ENCODE measurements at regions not wholly inside any gene's neighbourhood (a gene's known extent, or its start where the extent isn't known, plus 50 kb on each side); places are given as distances from the start of the nearest gene placed in this dataset.
"Not testable (repeated sequence)": the region's sequence is repeated elsewhere in the genome, so short reads cannot be mapped to it uniquely, and the experiment has no call there.

DNA sequence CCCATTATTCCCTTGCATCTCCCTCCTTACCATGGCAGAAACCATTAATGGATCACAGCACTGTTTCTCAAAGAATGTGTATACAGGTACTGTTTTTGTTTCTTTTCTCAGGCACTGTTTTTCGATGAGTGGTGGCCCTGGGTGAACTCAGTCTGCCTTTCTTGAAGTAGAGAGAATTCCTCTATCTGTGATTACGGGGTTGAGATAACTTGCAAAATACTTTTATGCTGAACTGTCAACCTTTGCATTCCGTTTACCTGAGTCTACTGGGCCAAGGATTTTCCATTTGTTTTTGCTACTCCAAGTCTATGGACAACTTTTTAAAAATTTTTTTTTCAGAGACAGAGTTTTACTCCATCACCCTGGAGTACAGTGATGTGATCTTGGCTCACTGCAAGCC, 82.7 kb upstream of the CLINT1 start:
- DNase-seq (ENCODE audit: low read depth) = no peak

DNA sequence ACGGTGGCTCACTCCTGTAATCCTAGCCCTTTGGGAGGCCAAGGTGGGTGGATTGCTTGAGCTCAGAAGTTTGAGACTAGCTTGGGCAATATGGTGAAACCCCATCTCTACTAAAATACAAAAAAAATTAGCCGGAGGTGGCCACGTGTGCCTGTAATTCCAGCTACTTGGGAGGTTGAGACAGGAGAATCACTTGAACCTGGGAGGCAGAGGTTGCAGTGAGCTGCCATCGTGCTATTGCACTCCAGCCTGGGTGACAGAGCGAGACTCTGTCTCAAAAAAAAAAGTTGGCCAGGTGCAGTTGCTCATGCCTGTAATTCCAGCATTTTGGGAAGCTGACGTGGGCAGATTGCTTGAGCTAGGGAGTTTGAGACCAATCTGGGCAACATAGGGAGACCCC, 79.2 kb upstream of the CLINT1 start:
- not testable (repeated sequence) for DNase-seq (ENCODE audit: low read depth)

DNA sequence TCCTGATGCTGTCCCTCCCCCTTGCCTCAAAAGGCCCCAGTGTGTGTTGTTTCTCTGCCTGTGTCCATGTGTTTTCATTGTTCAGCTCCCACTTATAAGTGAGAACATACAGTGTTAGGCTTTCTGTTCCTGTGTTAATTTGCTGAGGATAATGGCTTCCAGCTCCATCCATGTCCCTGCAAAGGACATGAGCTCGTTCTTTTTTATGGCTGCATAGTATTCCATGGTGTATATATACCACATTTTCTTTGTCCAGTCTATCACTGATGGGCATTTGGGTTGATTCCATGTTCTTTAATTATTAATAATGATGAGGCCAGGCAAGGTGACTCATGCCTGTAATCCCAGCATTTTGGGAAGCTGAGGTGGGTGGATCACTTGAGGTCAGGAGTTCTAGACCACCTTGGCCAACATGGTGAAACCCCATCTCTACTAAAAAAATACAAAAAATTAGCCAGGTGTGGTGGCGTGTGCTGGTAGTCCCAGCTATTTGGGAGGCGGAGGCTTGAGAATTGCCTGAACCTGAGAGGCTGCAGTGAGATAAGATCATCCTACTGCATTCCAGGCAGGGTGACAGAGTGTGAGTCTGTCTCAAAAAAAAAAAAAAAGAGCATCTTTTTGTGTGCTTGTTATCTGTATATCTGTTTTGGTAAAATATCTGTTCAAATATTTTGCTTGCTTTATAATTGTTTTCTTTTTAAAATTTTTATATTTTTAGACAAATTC, 78.0 kb upstream of the CLINT1 start:
- not testable (repeated sequence) for DNase-seq (ENCODE audit: low read depth)

DNA sequence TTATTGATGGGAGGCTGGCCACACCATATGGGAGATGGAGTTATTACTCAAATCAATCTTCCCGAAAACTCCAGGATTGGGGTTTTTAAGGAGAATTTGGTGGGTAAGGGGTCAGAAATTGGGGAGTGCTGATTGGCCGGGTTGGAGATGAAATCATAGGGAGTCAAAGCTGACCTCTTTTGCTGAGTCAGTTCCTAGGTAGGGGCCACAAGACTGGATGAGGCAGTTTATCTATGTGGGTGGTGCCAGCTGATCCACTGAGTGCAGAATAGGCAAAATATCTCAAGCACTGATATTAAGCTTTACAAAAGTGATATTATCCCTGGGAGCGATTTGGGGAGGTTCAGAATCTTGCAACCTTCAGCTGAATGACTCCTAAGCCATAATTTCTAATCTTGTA, 75.7 kb upstream of the CLINT1 start:
- no peak for DNase-seq (ENCODE audit: low read depth)

DNA sequence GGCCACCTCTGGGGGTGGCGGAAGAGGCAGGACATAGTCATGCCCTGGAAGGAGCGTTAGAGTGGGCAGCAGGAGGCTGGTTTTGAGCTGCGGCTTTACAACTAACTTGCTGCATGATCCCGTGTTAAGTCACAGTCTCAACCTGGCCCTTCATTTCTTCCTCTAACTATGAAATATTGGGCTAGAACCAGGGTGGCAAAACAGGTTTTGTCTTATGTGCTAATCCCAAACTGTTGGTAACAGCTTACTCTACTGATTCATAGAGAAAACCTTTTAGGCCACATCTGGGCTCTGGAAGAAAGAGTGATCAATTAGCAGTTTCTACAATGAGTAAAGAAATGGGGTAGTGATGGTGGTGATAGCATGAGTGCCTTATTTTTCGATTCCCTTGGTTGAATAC, 74.1 kb upstream of the CLINT1 start:
- DNase-seq (ENCODE audit: low read depth) = no peak

DNA sequence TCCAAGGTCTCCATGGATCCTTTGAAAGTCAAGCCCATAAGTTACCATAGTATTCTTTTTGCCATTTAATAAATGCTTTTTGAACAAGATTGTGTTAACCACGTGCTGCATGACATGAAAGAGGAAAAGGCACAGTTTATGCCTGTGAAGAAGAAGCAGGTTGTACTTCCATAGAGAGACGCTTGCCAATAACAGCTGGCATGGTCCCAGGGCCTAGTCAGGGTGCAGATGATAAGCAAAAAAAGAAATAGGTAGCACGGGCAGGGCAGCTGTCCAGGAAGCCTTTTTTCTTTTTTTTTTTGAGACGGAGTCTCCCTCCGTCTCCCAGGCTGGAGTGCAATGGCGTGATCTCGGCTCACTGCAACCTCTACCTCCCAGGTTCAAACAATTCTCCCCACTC, 71.8 kb upstream of the CLINT1 start:
- no peak for DNase-seq (ENCODE audit: low read depth)

DNA sequence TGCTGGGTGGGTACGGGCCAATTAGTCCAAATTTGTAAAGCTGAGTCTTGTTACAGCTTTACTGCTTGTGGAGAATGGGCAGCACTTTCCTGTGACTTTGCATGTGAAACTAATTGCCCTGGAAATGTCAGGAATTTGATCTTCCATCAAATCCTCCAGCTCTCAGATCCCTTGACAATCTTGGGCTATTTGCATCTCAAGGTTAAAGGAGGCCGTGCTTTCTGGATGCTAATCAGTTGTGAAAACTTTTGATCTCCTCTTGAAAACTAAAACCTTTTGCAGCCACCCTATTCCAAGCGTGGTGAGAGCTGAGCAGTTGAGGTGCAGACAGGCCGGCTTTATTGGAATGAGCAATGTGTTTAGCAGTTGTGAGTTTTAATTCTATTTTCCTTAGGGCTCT, 68.0 kb upstream of the CLINT1 start:
- no peak for DNase-seq (ENCODE audit: low read depth)

DNA sequence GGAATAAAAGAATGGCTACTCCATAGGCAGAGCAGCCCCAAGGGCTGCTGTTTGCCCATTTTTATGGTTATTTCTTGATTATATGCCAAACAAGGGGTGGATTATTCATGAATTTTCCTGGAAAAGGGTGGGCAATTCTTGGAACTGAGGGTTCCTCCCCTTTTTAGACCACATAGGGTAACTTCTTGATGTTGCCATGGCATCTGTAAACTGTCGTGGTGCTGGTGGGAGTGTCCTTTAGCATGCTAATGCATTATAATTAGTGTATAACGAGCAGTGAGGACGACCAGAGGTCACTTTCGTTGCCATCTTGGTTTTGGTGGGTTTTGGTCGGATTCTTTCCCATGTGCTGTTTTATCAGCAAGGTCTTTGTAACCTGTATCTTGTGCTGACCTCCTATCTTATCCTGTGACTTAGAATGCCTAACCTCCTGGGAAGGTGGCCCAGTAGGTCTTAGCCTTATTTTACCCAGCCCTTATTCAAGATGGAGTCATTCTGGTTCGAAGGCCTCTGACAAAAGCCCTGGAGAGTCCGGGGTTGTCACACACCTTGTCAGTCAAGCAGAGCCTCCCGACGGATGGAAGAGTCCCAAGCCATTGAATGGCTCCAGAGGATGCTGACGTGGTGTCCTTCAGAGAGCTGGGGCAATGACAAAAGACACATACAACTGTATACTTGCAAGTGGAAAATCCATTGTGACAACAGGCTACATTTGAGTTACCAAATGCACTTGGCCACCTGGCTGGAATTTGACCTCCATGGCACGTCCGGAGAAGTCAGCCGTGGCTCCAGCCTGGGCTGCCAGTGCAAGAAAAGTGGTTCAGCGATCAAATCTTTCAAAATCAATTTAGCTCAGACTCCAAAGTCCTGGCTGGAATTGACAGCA, 67.1 kb upstream of the CLINT1 start:
- DNase-seq (ENCODE audit: low read depth) = no peak

DNA sequence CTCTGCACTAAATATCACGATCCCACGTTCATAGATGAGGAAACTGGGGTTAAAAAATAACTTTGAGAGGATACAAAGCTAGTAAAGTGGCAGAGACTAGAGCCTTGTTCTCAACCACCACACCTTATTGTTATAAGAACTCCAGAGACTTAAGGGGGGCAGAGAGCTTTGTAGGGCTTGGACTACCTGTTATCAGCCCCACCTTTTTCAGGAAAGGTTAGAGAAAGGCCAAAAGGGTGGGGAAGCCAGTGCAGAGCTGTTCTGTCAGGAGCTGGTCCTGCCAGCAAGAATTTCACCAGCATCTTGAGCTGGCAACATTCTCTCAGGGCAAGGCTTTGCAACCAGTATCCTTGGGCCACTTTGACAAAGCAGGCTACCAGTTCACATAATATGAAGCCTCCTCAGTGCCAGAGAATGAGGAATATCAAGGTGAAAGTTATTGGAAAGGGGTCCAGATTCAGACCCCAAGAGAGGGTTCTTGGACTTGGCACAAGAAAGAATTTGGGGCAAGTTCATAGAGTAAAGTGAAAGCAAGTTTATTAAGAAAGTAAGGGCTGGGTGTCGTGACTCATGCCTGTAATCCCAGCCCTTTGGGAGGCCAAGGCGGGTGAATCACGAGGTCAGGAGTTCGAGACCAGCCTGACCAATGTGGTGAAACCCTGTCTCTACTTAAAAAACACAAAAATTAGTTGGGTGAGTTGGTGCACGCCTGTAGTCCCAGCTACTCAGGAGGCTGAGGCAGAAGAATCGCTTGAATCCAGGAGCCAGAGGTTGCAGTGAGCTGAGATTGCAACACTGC, 66.2 kb upstream of the CLINT1 start:
- DNase-seq (ENCODE audit: low read depth) = peak; percentile 8

DNA sequence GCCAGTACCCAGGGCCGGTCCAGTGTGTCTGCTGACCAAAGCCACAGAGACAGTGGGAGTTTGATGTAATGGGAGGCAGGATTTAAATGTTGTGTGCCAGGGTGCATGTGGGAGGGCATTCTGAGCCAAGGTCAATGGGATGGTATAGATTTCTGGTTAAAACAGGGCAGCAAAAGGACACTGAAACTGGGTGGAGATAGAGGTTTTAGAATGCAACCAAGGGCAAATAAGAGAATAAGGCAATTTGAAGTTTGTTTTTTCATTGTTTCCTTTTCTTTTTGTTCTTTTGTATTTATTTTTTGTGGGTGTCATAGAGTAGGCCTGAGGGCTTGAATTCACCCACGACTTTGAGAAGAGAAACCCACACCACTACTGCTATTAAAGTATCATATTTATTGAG, 65.5 kb upstream of the CLINT1 start:
- no peak for DNase-seq (ENCODE audit: low read depth)

DNA sequence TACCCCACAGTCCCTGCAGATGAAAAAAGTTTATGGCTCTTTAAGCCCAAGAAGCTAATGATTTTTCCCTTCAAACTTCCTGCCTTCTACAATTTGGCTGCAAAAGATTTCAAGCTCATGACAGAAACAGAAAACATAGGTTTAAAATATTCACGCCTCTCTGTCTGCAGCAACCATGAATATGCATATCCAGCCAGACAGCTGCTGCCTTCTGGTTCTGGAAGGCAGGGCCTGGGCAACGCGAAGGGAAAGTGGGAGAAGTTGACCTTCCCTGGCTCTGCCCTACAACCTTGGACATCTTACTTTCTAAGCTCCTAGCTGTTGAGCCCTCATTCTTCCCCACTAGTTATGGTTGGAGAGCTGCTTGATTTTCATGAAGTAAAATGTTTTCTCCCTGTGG, 64.8 kb upstream of the CLINT1 start:
- no peak for DNase-seq (ENCODE audit: low read depth)

DNA sequence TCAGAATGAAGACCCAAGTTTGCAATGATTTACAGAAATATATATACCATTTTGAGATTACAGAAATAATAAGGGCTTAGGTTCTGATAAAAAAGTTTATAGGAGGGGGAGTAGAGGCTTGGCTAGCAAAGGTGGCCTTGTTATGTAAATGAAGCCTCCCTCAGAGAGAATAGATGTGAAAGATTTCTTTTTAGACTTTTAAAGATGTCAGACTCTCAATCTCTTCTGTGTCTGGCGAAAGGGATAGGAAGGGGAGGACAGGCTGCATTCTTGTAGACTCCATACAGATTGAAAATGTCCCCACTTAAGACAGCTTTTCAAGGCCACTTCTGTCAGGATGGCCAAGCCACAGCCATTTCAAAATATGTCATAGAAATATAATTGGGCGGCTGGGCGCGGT, 63.1 kb upstream of the CLINT1 start:
- DNase-seq (ENCODE audit: low read depth) = no peak

DNA sequence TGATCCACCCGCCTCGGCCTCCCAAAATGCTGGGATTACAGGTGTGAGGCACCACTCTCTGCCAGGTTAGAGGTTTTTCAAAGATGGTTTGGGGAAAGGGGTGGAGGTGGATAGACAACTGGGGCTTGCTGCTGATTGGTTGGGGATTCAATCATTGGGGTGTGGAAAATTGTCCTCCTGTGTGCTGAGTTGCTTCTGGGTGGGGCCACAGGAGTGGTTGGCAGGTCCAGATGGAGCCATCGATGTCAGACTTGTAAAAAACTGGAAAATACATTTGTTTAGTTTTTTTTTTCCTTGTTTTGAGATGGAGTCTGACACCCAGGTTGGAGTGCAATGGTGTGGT, 61.9 kb upstream of the CLINT1 start:
- DNase-seq (ENCODE audit: low read depth) = no peak

DNA sequence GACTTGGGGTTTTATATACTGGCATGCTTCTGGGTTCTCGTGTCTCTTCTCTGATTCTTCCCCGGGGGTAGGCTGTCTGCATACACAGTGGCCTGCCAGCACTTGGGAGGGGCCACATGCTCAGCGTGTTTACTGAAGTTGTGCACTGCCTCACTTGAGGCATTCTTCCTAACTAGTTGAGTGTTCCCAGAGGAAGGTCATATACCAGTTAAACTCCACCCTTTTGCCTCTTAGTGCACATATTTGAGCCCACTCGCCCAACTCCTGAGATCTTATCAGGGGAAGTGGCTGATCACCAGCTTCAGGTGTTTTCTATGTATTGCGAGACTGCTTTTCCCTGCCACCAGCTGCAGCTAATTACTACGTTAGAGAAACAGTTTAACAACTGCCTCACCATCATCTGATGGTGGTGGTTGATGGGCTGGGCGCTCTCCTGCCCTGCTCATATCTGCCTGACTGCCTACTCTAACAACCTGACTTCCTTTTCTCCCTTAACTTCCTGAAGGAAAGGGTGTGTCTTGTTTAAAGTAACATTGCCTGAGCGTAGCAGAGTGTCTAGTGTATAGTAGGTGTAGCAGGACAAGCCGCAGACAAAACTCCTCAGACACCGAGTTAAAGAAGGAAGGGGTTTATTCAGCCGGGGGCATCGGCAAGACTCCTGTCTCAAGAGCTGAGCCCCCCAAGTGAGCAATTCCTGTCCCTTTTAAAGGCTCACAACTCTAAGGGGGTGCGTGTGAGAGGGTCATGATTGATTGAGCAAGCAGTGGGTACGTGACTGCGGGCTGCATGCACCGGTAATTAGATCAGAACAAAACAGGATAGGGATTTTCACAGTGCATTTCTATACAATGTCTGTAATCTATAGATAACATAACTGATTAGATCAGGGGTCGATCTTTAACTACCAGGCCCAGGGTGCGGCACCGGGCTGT, 60.1 kb upstream of the CLINT1 start:
- peak; percentile 3 for DNase-seq (ENCODE audit: low read depth)

DNA sequence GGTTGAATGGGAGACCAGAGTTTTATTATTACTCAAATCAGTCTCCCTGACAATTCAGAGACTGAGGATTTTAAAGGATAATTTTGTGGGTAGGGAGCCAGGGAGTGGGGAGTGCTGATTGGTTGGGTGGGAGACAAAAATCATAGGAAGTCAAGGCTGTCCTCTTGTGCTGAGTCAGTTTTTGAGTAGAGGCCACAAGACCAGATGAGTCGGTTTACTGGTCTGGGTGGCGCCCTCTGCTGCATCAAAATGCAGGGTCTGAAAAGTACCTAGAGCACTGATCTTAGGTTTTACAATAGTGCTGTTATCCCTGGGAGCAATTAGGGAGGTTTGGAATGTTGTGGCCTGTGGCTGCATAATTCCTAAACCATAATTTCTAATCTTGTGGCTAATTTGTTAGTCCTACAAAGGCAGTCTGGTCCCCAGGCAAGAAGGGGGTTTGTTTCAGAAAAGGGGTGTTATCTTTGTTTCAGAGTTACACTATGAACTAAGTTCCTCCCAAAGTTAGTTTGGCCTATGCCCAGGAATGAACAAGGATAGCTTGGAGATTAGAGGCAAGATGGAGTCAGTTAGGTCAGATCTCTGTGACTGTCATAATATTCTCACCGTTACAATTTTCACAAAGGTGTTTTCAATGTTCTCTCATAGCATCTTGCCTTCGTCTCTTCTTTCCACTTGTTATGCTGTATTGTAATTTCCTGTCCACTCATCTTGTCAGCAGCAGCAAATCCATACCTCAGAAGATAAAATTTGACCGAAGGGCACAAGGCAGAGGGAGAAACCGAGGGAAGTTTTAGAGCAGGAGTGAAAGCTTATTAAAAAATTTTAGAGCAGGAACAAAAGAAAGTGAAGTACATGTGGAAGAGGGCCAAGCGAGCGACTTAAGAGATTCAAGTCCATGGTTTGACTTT, 59.2 kb upstream of the CLINT1 start:
- DNase-seq (ENCODE audit: low read depth) = peak; percentile 58

DNA sequence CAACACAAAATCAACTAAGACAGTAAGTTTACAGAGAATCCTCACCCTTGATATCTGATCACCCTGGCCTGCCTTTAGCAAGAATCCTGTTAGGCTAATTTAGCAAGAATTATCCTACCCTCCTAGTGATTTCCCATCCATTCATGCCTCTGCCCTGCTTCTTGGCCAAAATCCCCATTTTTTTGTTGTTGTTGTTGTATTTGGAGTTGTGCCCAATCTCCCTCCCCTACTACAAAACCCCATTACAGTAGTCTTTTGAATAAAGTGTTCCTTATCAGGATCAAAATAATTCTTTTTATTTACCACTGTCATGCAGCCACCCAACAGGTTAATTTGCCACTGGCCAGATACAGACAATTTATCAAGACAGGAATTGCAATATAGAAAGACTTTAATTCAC, 58.5 kb upstream of the CLINT1 start:
- DNase-seq (ENCODE audit: low read depth) = no peak

DNA sequence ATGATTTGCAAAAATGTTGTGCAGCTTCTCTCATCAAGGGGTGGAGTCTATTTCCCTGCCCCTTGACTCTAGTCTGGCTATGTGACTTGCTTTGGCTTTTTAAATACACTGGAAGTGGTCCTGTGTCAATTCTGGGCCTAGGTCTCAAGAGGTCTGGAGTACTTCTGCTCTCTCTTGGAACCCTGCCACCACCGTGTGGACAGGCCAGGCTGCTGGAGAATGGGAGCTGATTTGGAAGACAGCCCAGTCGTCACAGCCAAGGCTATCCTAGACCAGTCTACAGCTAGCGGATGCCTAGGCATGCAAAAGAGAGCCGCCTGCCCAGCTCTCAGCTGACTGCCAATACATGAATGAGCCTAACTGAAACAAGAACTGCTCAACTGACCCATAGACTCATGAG, 56.7 kb upstream of the CLINT1 start:
- DNase-seq (ENCODE audit: low read depth) = no peak

DNA sequence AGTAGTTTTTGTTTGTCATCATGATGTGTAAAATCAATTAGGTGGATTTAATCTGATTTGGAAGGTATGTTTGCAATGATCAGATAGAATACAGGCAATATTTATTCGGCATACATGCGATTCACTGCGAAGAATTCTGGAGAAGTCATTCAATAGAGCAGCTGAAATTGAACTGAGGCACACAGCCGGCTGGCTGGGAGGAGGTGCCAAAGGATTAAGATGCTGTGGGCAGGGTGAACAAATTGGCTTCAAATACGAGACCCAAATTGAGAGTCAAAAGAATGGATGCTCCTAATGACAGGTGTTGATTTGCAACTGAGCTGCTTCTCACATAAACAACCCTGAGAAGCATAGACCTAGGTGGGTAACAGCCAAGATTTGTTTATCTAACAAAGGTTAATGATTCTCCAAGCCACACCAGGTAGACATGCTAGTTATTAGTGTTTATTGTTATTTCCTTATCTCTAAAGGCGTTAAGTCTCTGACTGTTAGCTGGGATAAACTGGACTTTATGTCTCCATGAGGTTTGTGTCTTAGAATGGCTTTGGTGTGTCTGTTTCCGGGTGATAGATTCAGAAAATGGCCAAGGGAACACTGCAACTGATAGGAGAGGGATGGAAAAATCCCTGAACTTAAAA, 55.3 kb upstream of the CLINT1 start:
- no peak for DNase-seq (ENCODE audit: low read depth)

DNA sequence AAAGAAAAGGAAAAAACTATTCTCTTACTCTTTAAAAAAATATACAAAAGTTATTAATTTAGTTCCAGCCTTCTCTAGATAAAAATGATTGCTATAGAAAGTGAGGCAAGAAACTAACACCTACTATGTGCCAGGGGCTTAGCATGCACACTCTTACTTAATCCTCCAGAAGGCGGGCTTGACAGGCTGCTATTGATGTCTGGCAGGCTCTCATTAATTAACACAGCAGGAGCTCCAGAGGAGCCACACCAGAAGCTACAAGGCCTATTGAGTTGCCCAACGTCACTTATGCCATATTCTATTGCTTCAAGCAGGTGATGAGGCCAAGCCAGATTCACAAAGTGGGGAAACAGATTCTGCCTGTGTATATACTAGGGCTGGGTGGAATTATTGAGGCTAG, 54.6 kb upstream of the CLINT1 start:
- DNase-seq (ENCODE audit: low read depth) = no peak

DNA sequence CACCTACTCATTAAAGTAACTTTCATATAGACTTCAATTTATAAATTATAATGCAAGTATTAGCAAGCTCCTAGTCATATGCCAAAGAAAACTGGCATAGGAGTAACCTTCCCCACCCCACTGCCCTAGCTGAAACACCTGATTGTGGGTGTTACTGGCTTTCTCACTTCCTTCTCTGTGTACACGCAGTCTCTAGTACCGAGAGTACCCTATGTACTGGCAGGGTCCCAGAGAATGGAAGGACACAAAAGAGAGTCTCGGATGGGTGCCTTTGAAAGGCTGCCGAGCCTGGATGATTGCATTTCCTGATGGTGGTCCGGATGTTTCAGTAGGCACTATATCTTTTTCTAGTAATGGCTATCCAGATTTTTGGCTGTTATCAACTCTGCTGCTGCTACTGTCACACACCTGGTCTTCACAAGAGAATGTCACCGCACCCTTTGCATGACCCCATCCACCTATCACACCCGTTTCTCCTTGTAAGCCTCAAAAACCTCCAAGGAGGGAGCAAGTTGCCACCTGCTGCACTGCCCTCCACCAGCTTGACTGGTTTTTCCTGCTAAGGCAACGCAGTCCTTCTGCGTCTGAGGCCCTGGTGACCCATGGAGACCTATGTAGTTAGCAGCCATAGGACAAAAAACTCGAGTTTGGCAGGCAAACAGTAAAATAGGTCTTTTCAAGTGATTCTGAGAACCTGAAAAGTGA, 53.8 kb upstream of the CLINT1 start:
- no peak for DNase-seq (ENCODE audit: low read depth)

Measured in activated T-cell treated with anti-CD3 and anti-CD28 coated beads for 48 hours (primary cell).